Karpas-422 (cell line): ENCODE measurements at regions not wholly inside any gene's neighbourhood (a gene's known extent, or its start where the extent isn't known, plus 50 kb on each side); places are given as distances from the start of the nearest gene placed in this dataset.
"Not testable (repeated sequence)": the region's sequence is repeated elsewhere in the genome, so short reads cannot be mapped to it uniquely, and the experiment has no call there.

Source experiments
- DNase-seq: peaks from one replicate; pipeline ENCODE4 v3.0.0-alpha.2; 2015
- H2AFZ ChIP-seq: fragments of 200-600 bp; sonication (generic); 2 replicates; pipeline ENCODE4 v1.6.1; 2014; ENCODE audit warnings: antibody characterized with exemption, low read length, mixed read lengths
- H3K27ac ChIP-seq: fragments of 200-600 bp; sonication (generic); 2 replicates; pipeline ENCODE4 v1.5.1; 2014; ENCODE audit warnings: mild to moderate bottlenecking, low read length, moderate library complexity
- H3K27me3 ChIP-seq: fragments of 200-600 bp; sonication (generic); 2 replicates; pipeline ENCODE4 v1.6.1; 2014; ENCODE audit warnings: low read length, mixed read lengths
- H3K36me3 ChIP-seq: fragments of 200-600 bp; sonication (generic); 2 replicates; pipeline ENCODE4 v1.6.1; 2014; ENCODE audit warnings: low read length, mixed read lengths; ENCODE audit not compliant: insufficient read depth
- H3K4me1 ChIP-seq: fragments of 200-600 bp; sonication (generic); 2 replicates; pipeline ENCODE4 v1.6.1; 2014; ENCODE audit warnings: mild to moderate bottlenecking, low read length, mixed read lengths
- H3K4me2 ChIP-seq: fragments of 200-600 bp; sonication (generic); 2 replicates; pipeline ENCODE4 v1.6.1; 2014; ENCODE audit warnings: low read length, low read depth, mild to moderate bottlenecking; ENCODE audit not compliant: poor library complexity, severe bottlenecking
- H3K4me3 ChIP-seq: fragments of 200-600 bp; sonication (generic); 2 replicates; pipeline ENCODE4 v1.5.1; 2014; ENCODE audit warnings: mild to moderate bottlenecking, antibody characterized with exemption, low read length, mixed read lengths
- H3K79me2 ChIP-seq: fragments of 200-600 bp; sonication (generic); 2 replicates; pipeline ENCODE4 v1.6.1; 2014; ENCODE audit warnings: mild to moderate bottlenecking, low read length, mixed read lengths
- H3K9ac ChIP-seq: fragments of 200-600 bp; sonication (generic); 2 replicates; pipeline ENCODE4 v1.6.0; 2014; ENCODE audit warnings: low read length
- H3K9me2 ChIP-seq: fragments of 200-600 bp; sonication (generic), shearing (Covaris generic); replicated peaks from 2 replicates; pipeline ENCODE4 v1.6.0; 2014; ENCODE audit warnings: mild to moderate bottlenecking, low read length, moderate library complexity; ENCODE audit not compliant: insufficient read depth
- H3K9me3 ChIP-seq: fragments of 300-700, 200-600 bp; sonication (generic); 2 replicates; pipeline ENCODE4 v1.6.1; 2014; ENCODE audit warnings: low read length, mixed read lengths
- H4K20me1 ChIP-seq: fragments of 200-600 bp; sonication (generic); 2 replicates; pipeline ENCODE4 v1.6.1; 2014; ENCODE audit warnings: mild to moderate bottlenecking, antibody characterized with exemption, low read length, low read depth; ENCODE audit not compliant: insufficient read depth

- Histone ChIP-seq H3K79me2 (peaks cover 29% of the 10 kb centered on the region), H3K27ac (no peak overlapping the region), H3K9me3 (no peaks in the 10 kb centered on the region), H4K20me1 (peaks cover 15% of the 10 kb centered on the region; the same call in 1 of the 2 replicates), H3K4me3 (peak overlapping the region; percentile 90), H3K27me3 (no peaks in the 10 kb centered on the region), H3K4me1 (peaks cover 23% of the 10 kb centered on the region), H3K36me3 (0 out of 2 replicates have a peak, but pooled peaks cover under 1% of the 10 kb centered on the region), H3K9ac (peak overlapping the region; percentile 77), H3K9me2 (no peaks in the 10 kb centered on the region), H2AFZ (peak overlapping the region; percentile 99), H3K4me2 (peak overlapping the region; percentile 83)
- peak; percentile 88 for DNase-seq
Measured at GRCh38 chr7:149625340-149625946, 127.8 kb upstream of the ZNF746 start.

- Histone ChIP-seq H3K36me3 (0 out of 2 replicates have a peak, but pooled peaks cover 4% of the 10 kb centered on the region), H3K9me2 (no peaks in the 10 kb centered on the region), H3K27ac (no peak overlapping the region), H2AFZ (peak overlapping the region; percentile 99), H3K9ac (peak overlapping the region; percentile 77), H3K27me3 (no peaks in the 10 kb centered on the region), H3K4me3 (peak overlapping the region; percentile 90), H3K4me2 (peak overlapping the region; percentile 83), H3K79me2 (peaks cover 29% of the 10 kb centered on the region), H4K20me1 (peaks cover 15% of the 10 kb centered on the region; the same call in 1 of the 2 replicates), H3K9me3 (no peaks in the 10 kb centered on the region), H3K4me1 (peaks cover 23% of the 10 kb centered on the region)
- DNase-seq, result peak; percentile 97
Measured at GRCh38 chr7:149624419-149625339, 127.1 kb upstream of the ZNF746 start.

GRCh38 chr7:149624006-149624405 lies 126.4 kb upstream of the ZNF746 start:
- DNase-seq, result peak; percentile 77
- Histone ChIP-seq H2AFZ (no peak overlapping the region), H3K36me3 (0 out of 2 replicates have a peak, but pooled peaks cover 4% of the 10 kb centered on the region), H3K9me2 (no peaks in the 10 kb centered on the region), H3K4me1 (peaks cover 23% of the 10 kb centered on the region), H3K27me3 (no peaks in the 10 kb centered on the region), H3K79me2 (peaks cover 29% of the 10 kb centered on the region), H3K9ac (peak overlapping the region; percentile 77), H4K20me1 (peaks cover 15% of the 10 kb centered on the region; the same call in 1 of the 2 replicates), H3K27ac (no peak overlapping the region), H3K4me2 (peak overlapping the region; percentile 83), H3K4me3 (peak overlapping the region; percentile 90), H3K9me3 (no peaks in the 10 kb centered on the region)

- H3K9me2 ChIP-seq, H3K27me3 ChIP-seq, H2AFZ ChIP-seq, H3K27ac ChIP-seq, H3K9me3 ChIP-seq, H3K36me3 ChIP-seq, DNase-seq: not testable (repeated sequence)
- peak overlapping the region; percentile 90 for H3K4me3 ChIP-seq
- H3K79me2 ChIP-seq, result peaks cover 29% of the 10 kb centered on the region
- H3K4me2 ChIP-seq, result peak overlapping the region; percentile 83
- H3K4me1 ChIP-seq, result peaks cover 23% of the 10 kb centered on the region
- H3K9ac ChIP-seq, result peak overlapping the region; percentile 77
- peaks cover 15% of the 10 kb centered on the region; the same call in 1 of the 2 replicates for H4K20me1 ChIP-seq
Measured at GRCh38 chr7:149623262-149623997, 125.8 kb upstream of the ZNF746 start.

- H3K4me1 ChIP-seq, result peaks cover 23% of the 10 kb centered on the region
- H3K9me2 ChIP-seq, result no peaks in the 10 kb centered on the region
- H3K79me2 ChIP-seq, result peaks cover 29% of the 10 kb centered on the region
- no peak overlapping the region for H2AFZ ChIP-seq
- H4K20me1 ChIP-seq, result peaks cover 15% of the 10 kb centered on the region; the same call in 1 of the 2 replicates
- no peaks in the 10 kb centered on the region for H3K9me3 ChIP-seq
- H3K36me3 ChIP-seq, result 0 out of 2 replicates have a peak, but pooled peaks cover 4% of the 10 kb centered on the region
- no peaks in the 10 kb centered on the region for H3K27me3 ChIP-seq
- DNase-seq, result no peak
- H3K27ac ChIP-seq, result no peak overlapping the region
- H3K4me3 ChIP-seq, result peak overlapping the region; percentile 90
- H3K9ac ChIP-seq, result peak overlapping the region; percentile 77
- H3K4me2 ChIP-seq, result peak overlapping the region; percentile 83
Measured at GRCh38 chr7:149622444-149623210, 125.0 kb upstream of the ZNF746 start.

- no peaks in the 10 kb centered on the region for H3K9me2 ChIP-seq
- H3K9me3 ChIP-seq, result no peaks in the 10 kb centered on the region
- H3K4me3 ChIP-seq, result no peak overlapping the region
- 0 out of 2 replicates have a peak, but pooled peaks cover 4% of the 10 kb centered on the region for H3K36me3 ChIP-seq
- no peak overlapping the region for H2AFZ ChIP-seq
- peaks cover 29% of the 10 kb centered on the region for H3K79me2 ChIP-seq
- peaks cover 15% of the 10 kb centered on the region; the same call in 1 of the 2 replicates for H4K20me1 ChIP-seq
- no peak for DNase-seq
- H3K4me2 ChIP-seq, result no peak overlapping the region
- no peak overlapping the region for H3K27ac ChIP-seq
- H3K27me3 ChIP-seq, result no peaks in the 10 kb centered on the region
- peaks cover 23% of the 10 kb centered on the region for H3K4me1 ChIP-seq
- no peak overlapping the region for H3K9ac ChIP-seq
Measured at GRCh38 chr7:149621776-149622175, 124.2 kb upstream of the ZNF746 start.

GRCh38 chr7:149620961-149621360 lies 123.4 kb upstream of the ZNF746 start:
- no peak overlapping the region for H3K9ac ChIP-seq
- peaks cover 15% of the 10 kb centered on the region; the same call in 1 of the 2 replicates for H4K20me1 ChIP-seq
- H3K4me3 ChIP-seq, result no peak overlapping the region
- peaks cover 23% of the 10 kb centered on the region for H3K4me1 ChIP-seq
- peaks cover 29% of the 10 kb centered on the region for H3K79me2 ChIP-seq
- no peak overlapping the region for H2AFZ ChIP-seq
- no peaks in the 10 kb centered on the region for H3K9me2 ChIP-seq
- no peak overlapping the region for H3K4me2 ChIP-seq
- no peak overlapping the region for H3K27ac ChIP-seq
- DNase-seq, result no peak
- H3K27me3 ChIP-seq, result no peaks in the 10 kb centered on the region
- H3K36me3 ChIP-seq, result 0 out of 2 replicates have a peak, but pooled peaks cover 4% of the 10 kb centered on the region
- H3K9me3 ChIP-seq, result no peaks in the 10 kb centered on the region
